ENCODE measurements at regions not wholly inside any gene's neighbourhood (a gene's known extent, or its start where the extent isn't known, plus 50 kb on each side); places are given as distances from the start of the nearest gene placed in this dataset.

DNA sequence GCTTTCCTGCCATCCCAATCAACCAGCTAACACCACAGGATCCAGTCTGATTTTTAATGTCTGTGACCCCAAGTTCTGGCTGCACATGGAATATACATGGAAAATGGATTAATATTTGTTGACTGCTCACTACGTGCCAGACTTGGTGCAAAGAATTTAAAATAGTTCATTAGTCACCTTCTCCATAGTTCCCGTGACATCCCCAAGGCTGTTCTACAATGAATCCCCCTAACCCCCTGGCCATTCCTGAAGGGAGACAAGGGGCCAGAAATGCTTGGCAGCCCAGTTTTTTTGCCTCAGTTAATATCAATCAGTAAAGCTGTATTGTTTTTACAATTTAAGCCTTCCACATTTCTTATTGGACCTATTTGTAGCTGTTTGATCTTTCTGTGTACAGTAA lies 71.0 kb upstream of the ST3GAL5 start:
- H3K36me3 ChIP-seq (ENCODE audit: insufficient read depth in 1 of 2, low read depth in 1 of 2): no peaks in the 10 kb centered on the region
- ATAC-seq: peak in 3 of 4 donors; percentile 53 to 69 (median 59)
- H3K4me3 ChIP-seq: no peak overlapping the region
- H3K27me3 ChIP-seq (ENCODE audit: insufficient read depth in 3 of 3, low read length in 2 of 3): no peaks in the 10 kb centered on the region
- H3K9me3 ChIP-seq: no peaks in the 10 kb centered on the region
- WGBS, 3 donors: 24 to 38% (median 26%) methylated on average over 2 of the region's 2 CpGs
- DNase-seq: no peak
- H3K4me1 ChIP-seq: peaks cover 25% of the 10 kb centered on the region
- H3K27ac ChIP-seq: no peak overlapping the region
- intact Hi-C loops (cut with DNase I): no loop called here
- TF ChIP-seq, protein P1, sequence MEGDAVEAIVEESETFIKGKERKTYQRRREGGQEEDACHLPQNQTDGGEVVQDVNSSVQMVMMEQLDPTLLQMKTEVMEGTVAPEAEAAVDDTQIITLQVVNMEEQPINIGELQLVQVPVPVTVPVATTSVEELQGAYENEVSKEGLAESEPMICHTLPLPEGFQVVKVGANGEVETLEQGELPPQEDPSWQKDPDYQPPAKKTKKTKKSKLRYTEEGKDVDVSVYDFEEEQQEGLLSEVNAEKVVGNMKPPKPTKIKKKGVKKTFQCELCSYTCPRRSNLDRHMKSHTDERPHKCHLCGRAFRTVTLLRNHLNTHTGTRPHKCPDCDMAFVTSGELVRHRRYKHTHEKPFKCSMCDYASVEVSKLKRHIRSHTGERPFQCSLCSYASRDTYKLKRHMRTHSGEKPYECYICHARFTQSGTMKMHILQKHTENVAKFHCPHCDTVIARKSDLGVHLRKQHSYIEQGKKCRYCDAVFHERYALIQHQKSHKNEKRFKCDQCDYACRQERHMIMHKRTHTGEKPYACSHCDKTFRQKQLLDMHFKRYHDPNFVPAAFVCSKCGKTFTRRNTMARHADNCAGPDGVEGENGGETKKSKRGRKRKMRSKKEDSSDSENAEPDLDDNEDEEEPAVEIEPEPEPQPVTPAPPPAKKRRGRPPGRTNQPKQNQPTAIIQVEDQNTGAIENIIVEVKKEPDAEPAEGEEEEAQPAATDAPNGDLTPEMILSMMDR (IDR thresholded peaks at IDR 0.05): no peak

DNA sequence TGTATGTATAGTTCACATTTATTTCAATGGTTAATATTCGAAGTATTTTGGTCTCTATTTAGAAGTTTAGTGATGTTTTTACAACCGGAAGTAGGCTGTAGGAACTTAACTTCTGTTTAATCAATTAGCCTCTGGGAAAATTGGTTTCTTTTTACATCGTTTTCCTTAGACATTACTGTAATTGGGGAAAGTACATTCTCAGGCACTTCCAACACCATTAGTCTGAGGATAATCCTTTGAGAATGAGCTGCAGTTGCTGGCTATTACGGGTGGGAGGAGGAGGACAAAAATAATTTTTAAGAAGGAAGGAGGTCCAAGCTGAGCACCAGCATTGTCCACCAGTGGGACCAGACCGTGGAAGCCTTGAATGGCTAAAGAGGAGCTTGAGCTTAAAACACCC lies 70.4 kb upstream of the ST3GAL5 start:
- 36 to 46% (median 44%) methylated on average over 5 of the region's 5 CpGs for WGBS, 3 donors
- H3K27ac ChIP-seq: peak overlapping the region; percentile 36
- H3K4me1 ChIP-seq: peaks cover 25% of the 10 kb centered on the region
- ATAC-seq: no peak
- H3K27me3 ChIP-seq (ENCODE audit: insufficient read depth in 3 of 3, low read length in 2 of 3): no peaks in the 10 kb centered on the region
- DNase-seq: no peak
- TF ChIP-seq, protein P1 (IDR thresholded peaks at IDR 0.05): no peak
- H3K4me3 ChIP-seq: no peak overlapping the region
- intact Hi-C loops (cut with DNase I): no loop called here
- H3K36me3 ChIP-seq (ENCODE audit: insufficient read depth in 1 of 2, low read depth in 1 of 2): no peaks in the 10 kb centered on the region
- no peaks in the 10 kb centered on the region for H3K9me3 ChIP-seq

DNA sequence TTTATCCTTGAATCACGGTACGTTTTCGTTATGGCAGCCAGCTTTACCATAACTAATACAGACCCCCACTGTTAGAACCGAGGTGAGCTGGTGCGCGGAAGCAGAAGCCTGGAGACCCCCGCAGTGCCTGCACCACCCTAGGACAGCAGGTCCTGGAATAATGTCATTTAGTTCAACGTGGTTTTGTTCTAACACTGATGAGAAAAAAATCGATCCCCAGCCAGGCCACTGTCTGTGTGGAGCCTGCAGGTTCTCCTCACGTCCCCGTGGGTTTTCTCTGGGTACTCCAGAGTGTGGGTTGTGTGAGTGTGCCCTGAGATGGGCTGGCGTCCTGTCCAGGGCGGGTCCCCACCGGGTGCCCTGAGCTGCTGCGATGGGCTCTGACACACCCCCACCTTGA lies 69.9 kb upstream of the ST3GAL5 start:
- DNase-seq (no peak), ATAC-seq (no peak)
- H3K36me3 ChIP-seq (ENCODE audit: insufficient read depth in 1 of 2, low read depth in 1 of 2): no peaks in the 10 kb centered on the region
- H3K9me3 ChIP-seq: no peaks in the 10 kb centered on the region
- H3K4me3 ChIP-seq: no peak overlapping the region
- WGBS, 3 donors: 73 to 81% (median 76%) methylated on average over 15 of the region's 15 CpGs
- TF ChIP-seq, protein P1 (IDR thresholded peaks at IDR 0.05): no peak
- H3K27me3 ChIP-seq (ENCODE audit: insufficient read depth in 3 of 3, low read length in 2 of 3): no peaks in the 10 kb centered on the region
- H3K4me1 ChIP-seq: peaks cover 25% of the 10 kb centered on the region
- no peak overlapping the region for H3K27ac ChIP-seq
- intact Hi-C loops (cut with DNase I): no loop called here

DNA sequence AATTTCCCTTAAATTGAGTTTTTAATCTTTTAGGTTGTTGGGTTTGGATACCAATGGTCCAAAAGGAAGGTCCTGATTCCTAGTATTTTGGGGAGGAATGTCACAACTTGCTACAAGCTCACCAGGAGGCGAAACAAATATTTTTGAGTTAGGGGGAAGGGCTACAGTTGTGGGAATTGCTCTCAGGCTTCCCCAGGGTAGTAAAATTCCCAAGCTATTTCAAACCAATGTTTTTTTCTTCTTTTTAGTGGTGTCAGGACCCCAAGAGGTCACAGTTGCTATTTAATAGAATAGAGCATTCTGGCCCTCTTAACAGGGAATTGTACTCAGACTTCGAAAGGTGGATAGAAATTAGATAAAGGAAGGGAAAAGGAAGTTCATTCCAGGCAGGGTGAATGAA lies 68.5 kb upstream of the ST3GAL5 start:
- no peaks in the 10 kb centered on the region for H3K9me3 ChIP-seq
- 85 to 94% (median 88%) methylated on average over 2 of the region's 2 CpGs for WGBS, 3 donors
- peaks cover 25% of the 10 kb centered on the region for H3K4me1 ChIP-seq
- TF ChIP-seq, protein P1 (IDR thresholded peaks at IDR 0.05): no peak
- no peaks in the 10 kb centered on the region for H3K27me3 ChIP-seq (ENCODE audit: insufficient read depth in 3 of 3, low read length in 2 of 3)
- ATAC-seq (no peak), DNase-seq (no peak)
- peak overlapping the region; percentile 65 for H3K27ac ChIP-seq
- intact Hi-C loops (cut with DNase I): no loop called here
- no peaks in the 10 kb centered on the region for H3K36me3 ChIP-seq (ENCODE audit: insufficient read depth in 1 of 2, low read depth in 1 of 2)
- H3K4me3 ChIP-seq: no peak overlapping the region

DNA sequence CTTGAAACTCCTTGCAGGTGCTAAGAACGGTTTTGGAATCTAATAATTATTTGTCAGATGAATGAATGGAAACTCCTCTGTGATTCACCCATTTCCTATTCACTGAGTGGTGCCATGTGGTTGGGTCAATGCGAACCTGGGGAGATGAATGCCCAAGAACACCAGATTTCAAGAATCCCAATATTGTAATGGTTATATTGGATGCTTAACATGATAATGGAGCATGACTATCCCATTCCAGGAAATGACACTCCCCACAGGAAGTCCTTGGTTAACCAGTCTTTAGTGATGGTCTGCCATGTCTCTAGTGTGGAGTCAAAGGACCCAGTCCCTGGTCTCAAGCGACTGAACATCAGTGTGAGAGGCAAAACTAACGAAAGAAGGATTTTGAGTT lies 67.9 kb upstream of the ST3GAL5 start:
- TF ChIP-seq, protein P1 (IDR thresholded peaks at IDR 0.05): no peak
- Histone ChIP-seq H3K4me1 (peaks cover 25% of the 10 kb centered on the region), H3K4me3 (no peak overlapping the region), H3K27ac (peak overlapping the region; percentile 65), H3K27me3 (ENCODE audit: insufficient read depth in 3 of 3, low read length in 2 of 3) (no peaks in the 10 kb centered on the region), H3K9me3 (no peaks in the 10 kb centered on the region), H3K36me3 (ENCODE audit: insufficient read depth in 1 of 2, low read depth in 1 of 2) (no peaks in the 10 kb centered on the region)
- intact Hi-C loops (cut with DNase I): no loop called here
- peak in 2 of 4 donors; percentile 14 to 28 for ATAC-seq
- DNase-seq: no peak
- 57 to 72% (median 60%) methylated on average over 4 of the region's 4 CpGs for WGBS, 3 donors
